ENCODE measurements at regions not wholly inside any gene's neighbourhood (a gene's known extent, or its start where the extent isn't known, plus 50 kb on each side); places are given as distances from the start of the nearest gene placed in this dataset.
A peak's percentile ranks its signal among the peaks of the same experiment; 100 is the strongest.
"Not testable (repeated sequence)": the region's sequence is repeated elsewhere in the genome, so short reads cannot be mapped to it uniquely, and the experiment has no call there.

- H3K9me3 ChIP-seq (ENCODE audit: control insufficient read depth, low read length), result peaks cover 6% of the 10 kb centered on the region
- H3K4me1 ChIP-seq (ENCODE audit: control insufficient read depth, insufficient read depth, low read length), result no peaks in the 10 kb centered on the region
- WGBS, 2 experiments (ENCODE audit: insufficient coverage in 1 of 2, insufficient read length in 1 of 2), result 92 to 93% methylated on average over 2 to 28 of the region's 29 CpGs
- H3K4me3 ChIP-seq (ENCODE audit: low read length), result no peak overlapping the region
- no peaks in the 10 kb centered on the region for H3K4me1 Mint-ChIP-seq
- DNase-seq, result no peak
- no peak overlapping the region for H3K27ac ChIP-seq (ENCODE audit: low read depth, low read length)
- peaks cover 34% of the 10 kb centered on the region for H3K9me3 Mint-ChIP-seq
- H3K27me3 ChIP-seq (ENCODE audit: control insufficient read depth, insufficient read depth, low read length, poor library complexity, severe bottlenecking), result no peaks in the 10 kb centered on the region
- TF ChIP-seq CTCF (conservative IDR thresholded peaks at IDR 0.05), result no peak
- no peak overlapping the region for H3K4me3 Mint-ChIP-seq
- no peaks in the 10 kb centered on the region for H3K36me3 Mint-ChIP-seq (ENCODE audit: low read depth)
- H3K36me3 ChIP-seq (ENCODE audit: control insufficient read depth, insufficient read depth, low read length), result no peaks in the 10 kb centered on the region
- H3K27me3 Mint-ChIP-seq (ENCODE audit: insufficient read depth), result no peaks in the 10 kb centered on the region
- no peak overlapping the region for H3K9ac ChIP-seq (ENCODE audit: extremely low read depth, low read length, poor library complexity, severe bottlenecking)
- H3K27ac Mint-ChIP-seq, result no peak overlapping the region
Measured at GRCh38 chrX:26558719-26559386, 342.9 kb downstream of the MAGEB5 start.

- no peak for TF ChIP-seq CTCF (conservative IDR thresholded peaks at IDR 0.05)
- no peak for DNase-seq
- Histone ChIP-seq H3K9ac (ENCODE audit: extremely low read depth, low read length, poor library complexity, severe bottlenecking) (no peak overlapping the region), H3K9me3 (ENCODE audit: control insufficient read depth, low read length) (peaks cover 6% of the 10 kb centered on the region), H3K27ac (ENCODE audit: low read depth, low read length) (no peak overlapping the region), H3K36me3 (ENCODE audit: control insufficient read depth, insufficient read depth, low read length) (no peaks in the 10 kb centered on the region), H3K4me3 (ENCODE audit: low read length) (no peak overlapping the region), H3K27me3 (ENCODE audit: control insufficient read depth, insufficient read depth, low read length, poor library complexity, severe bottlenecking) (no peaks in the 10 kb centered on the region), H3K4me1 (ENCODE audit: control insufficient read depth, insufficient read depth, low read length) (no peaks in the 10 kb centered on the region)
- Mint-ChIP-seq H3K36me3 (ENCODE audit: low read depth) (no peaks in the 10 kb centered on the region), H3K9me3 (peaks cover 38% of the 10 kb centered on the region), H3K27me3 (ENCODE audit: insufficient read depth) (no peaks in the 10 kb centered on the region), H3K4me1 (no peaks in the 10 kb centered on the region), H3K4me3 (no peak overlapping the region), H3K27ac (no peak overlapping the region)
- 95 to 97% methylated on average over 11 to 35 of the region's 35 CpGs for WGBS, 2 experiments (ENCODE audit: insufficient coverage in 1 of 2, insufficient read length in 1 of 2)
Measured at GRCh38 chrX:26557691-26558321, 341.8 kb downstream of the MAGEB5 start.

- H3K9me3 Mint-ChIP-seq, result peaks cover 41% of the 10 kb centered on the region
- not testable (repeated sequence) for H3K4me1 ChIP-seq (ENCODE audit: control insufficient read depth, insufficient read depth, low read length); H3K27ac ChIP-seq (ENCODE audit: low read depth, low read length); H3K4me3 Mint-ChIP-seq; H3K36me3 ChIP-seq (ENCODE audit: control insufficient read depth, insufficient read depth, low read length); H3K4me3 ChIP-seq (ENCODE audit: low read length); H3K9ac ChIP-seq (ENCODE audit: extremely low read depth, low read length, poor library complexity, severe bottlenecking); H3K27me3 Mint-ChIP-seq (ENCODE audit: insufficient read depth); H3K27me3 ChIP-seq (ENCODE audit: control insufficient read depth, insufficient read depth, low read length, poor library complexity, severe bottlenecking)
- peaks cover 11% of the 10 kb centered on the region for H3K9me3 ChIP-seq (ENCODE audit: control insufficient read depth, low read length)
- 18% methylated on average over 8 of the region's 8 CpGs; no CpG with 5 or more reads in 1 of the 2 experiments for WGBS, 2 experiments (ENCODE audit: insufficient coverage in 1 of 2, insufficient read length in 1 of 2)
- peak overlapping the region; percentile 89 for H3K27ac Mint-ChIP-seq
- peaks cover 26% of the 10 kb centered on the region for H3K4me1 Mint-ChIP-seq
- DNase-seq, result peak; percentile 52
- peaks cover 18% of the 10 kb centered on the region for H3K36me3 Mint-ChIP-seq (ENCODE audit: low read depth)
Measured at GRCh38 chrX:26525768-26526167, 309.8 kb downstream of the MAGEB5 start.

Data from endodermal cell (in vitro differentiated cells).